ENCODE measurements at regions not wholly inside any gene's neighbourhood (a gene's known extent, or its start where the extent isn't known, plus 50 kb on each side); places are given as distances from the start of the nearest gene placed in this dataset.

DNA sequence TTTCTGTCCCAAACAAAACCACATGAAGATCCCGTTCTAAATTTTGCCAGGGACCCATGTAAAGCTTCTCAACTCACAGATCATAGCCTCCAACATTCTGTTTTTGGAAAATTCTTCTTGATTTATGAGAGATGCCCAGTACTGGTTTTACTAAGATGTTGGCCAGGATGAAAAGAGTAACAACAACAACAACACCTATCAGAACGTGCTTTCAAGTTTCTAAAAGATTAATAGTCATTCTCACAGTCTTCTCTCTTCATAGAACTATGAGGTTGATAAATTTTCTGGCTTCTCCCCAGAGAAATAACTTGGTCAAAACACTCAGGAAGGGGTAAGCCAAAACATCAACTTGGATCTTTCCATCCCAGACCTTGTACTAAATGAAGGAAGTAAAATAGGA is 567.5 kb upstream of the IGFBP3 start:
- TF ChIP-seq, protein P1, sequence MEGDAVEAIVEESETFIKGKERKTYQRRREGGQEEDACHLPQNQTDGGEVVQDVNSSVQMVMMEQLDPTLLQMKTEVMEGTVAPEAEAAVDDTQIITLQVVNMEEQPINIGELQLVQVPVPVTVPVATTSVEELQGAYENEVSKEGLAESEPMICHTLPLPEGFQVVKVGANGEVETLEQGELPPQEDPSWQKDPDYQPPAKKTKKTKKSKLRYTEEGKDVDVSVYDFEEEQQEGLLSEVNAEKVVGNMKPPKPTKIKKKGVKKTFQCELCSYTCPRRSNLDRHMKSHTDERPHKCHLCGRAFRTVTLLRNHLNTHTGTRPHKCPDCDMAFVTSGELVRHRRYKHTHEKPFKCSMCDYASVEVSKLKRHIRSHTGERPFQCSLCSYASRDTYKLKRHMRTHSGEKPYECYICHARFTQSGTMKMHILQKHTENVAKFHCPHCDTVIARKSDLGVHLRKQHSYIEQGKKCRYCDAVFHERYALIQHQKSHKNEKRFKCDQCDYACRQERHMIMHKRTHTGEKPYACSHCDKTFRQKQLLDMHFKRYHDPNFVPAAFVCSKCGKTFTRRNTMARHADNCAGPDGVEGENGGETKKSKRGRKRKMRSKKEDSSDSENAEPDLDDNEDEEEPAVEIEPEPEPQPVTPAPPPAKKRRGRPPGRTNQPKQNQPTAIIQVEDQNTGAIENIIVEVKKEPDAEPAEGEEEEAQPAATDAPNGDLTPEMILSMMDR (IDR thresholded peaks at IDR 0.05): no peak
- no peak for TF ChIP-seq POLR2A (IDR thresholded peaks at IDR 0.05)
